22Rv1 (cell line): ENCODE measurements at regions not wholly inside any gene's neighbourhood (a gene's known extent, or its start where the extent isn't known, plus 50 kb on each side); places are given as distances from the start of the nearest gene placed in this dataset.

Source experiments
- H3K27ac ChIP-seq: fragments of 450-650 bp; 2 replicates; pipeline ENCODE4 v1.5.1; 2017
- CTCF ChIP-seq: fragments of 450-650 bp; IDR thresholded peaks from 2 replicates; pipeline ENCODE4 v1.5.1; 2017; ENCODE audit warnings: mild to moderate bottlenecking
- ZFX ChIP-seq: fragments of 450-650 bp; IDR thresholded peaks from 2 replicates; pipeline ENCODE4 v1.6.1; 2017; ENCODE audit warnings: antibody characterized with exemption, borderline replicate concordance

GRCh38 chr15:93587059-93587521 lies 498.1 kb upstream of the RGMA start:
- H3K27ac ChIP-seq, result no peak overlapping the region
- TF ChIP-seq ZFX, result no peak
- TF ChIP-seq CTCF, result no peak

GRCh38 chr15:93585012-93585411 lies 496.0 kb upstream of the RGMA start:
- TF ChIP-seq CTCF (no peak), ZFX (no peak)
- H3K27ac ChIP-seq, result no peak overlapping the region

GRCh38 chr15:93583968-93584367 lies 495.0 kb upstream of the RGMA start:
- H3K27ac ChIP-seq, result no peak overlapping the region
- TF ChIP-seq CTCF (no peak), ZFX (no peak)

GRCh38 chr15:93583552-93583951 lies 494.5 kb upstream of the RGMA start:
- no peak overlapping the region for H3K27ac ChIP-seq
- TF ChIP-seq CTCF (no peak), ZFX (no peak)

- no peak for TF ChIP-seq ZFX
- no peak for TF ChIP-seq CTCF
- H3K27ac ChIP-seq, result no peak overlapping the region
These were observed 481.5 kb upstream of the RGMA start for GRCh38 chr15:93570527-93570926.

- TF ChIP-seq ZFX (no peak), CTCF (no peak)
- H3K27ac ChIP-seq, result no peak overlapping the region
These were observed 477.8 kb upstream of the RGMA start for GRCh38 chr15:93566762-93567161.

- no peak for TF ChIP-seq CTCF
- TF ChIP-seq ZFX, result no peak
- no peak overlapping the region for H3K27ac ChIP-seq
These were observed 476.2 kb upstream of the RGMA start for GRCh38 chr15:93565201-93565600.
